ENCODE measurements at regions not wholly inside any gene's neighbourhood (a gene's known extent, or its start where the extent isn't known, plus 50 kb on each side); places are given as distances from the start of the nearest gene placed in this dataset.

GRCh38 chr11:80593648-80594374 lies 1153.0 kb upstream of the TENM4 start:
- Histone ChIP-seq H4K20me1 (ENCODE audit: low read length) (no peaks in the 10 kb centered on the region), H3F3A (ENCODE audit: low read length, unreplicated experiment) (no peaks in the 10 kb centered on the region), H3K27me3 (ENCODE audit: low read length) (no peaks in the 10 kb centered on the region), H3K9me2 (replicated peaks; ENCODE audit: low read length) (no peaks in the 10 kb centered on the region), H3K36me3 (ENCODE audit: low read depth, low read length) (no peaks in the 10 kb centered on the region), H2AFZ (ENCODE audit: low read length) (no peak overlapping the region), H3K9me3 (ENCODE audit: low read length) (no peaks in the 10 kb centered on the region), H3K4me1 (ENCODE audit: insufficient read depth, low read length) (peaks cover 22% of the 10 kb centered on the region), H3K27ac (ENCODE audit: low read length) (peak overlapping the region; percentile 46), H3K4me3 (ENCODE audit: low read length) (no peak overlapping the region), H3K4me2 (ENCODE audit: low read length) (peak overlapping the region; percentile 16), H3K9ac (ENCODE audit: low read length) (no peak overlapping the region), H3K79me2 (ENCODE audit: low read length) (no peaks in the 10 kb centered on the region)
- ChIA-PET CTCF (no interaction called here), POLR2A (ENCODE audit: unreplicated experiment) (no interaction called here)
- DNase-seq (peak; percentile 83), ATAC-seq (no peak)
- no TSS peak for BruUV-seq (replicated peaks)
- intact Hi-C loops (cut with micrococcal nuclease): no loop called here
- no peak for TF ChIP-seq EZH2phosphoT487 (IDR thresholded peaks at IDR 0.05; ENCODE audit: borderline replicate concordance, low read length)
- no peak for TF ChIP-seq EZH2 (IDR thresholded peaks at IDR 0.05; ENCODE audit: low read length, unreplicated experiment)
- TF ChIP-seq CTCF (conservative IDR thresholded peaks at IDR 0.05; ENCODE audit: low read depth, low read length): no peak

- no peak overlapping the region for H3K4me3 ChIP-seq (ENCODE audit: low read length)
- H2AFZ ChIP-seq (ENCODE audit: low read length): no peak overlapping the region
- no peaks in the 10 kb centered on the region for H3K36me3 ChIP-seq (ENCODE audit: low read depth, low read length)
- ChIA-PET POLR2A (ENCODE audit: unreplicated experiment) (no interaction called here), CTCF (no interaction called here)
- BruUV-seq (replicated peaks): no TSS peak
- no peaks in the 10 kb centered on the region for H3F3A ChIP-seq (ENCODE audit: low read length, unreplicated experiment)
- no peak overlapping the region for H3K27ac ChIP-seq (ENCODE audit: low read length)
- DNase-seq (no peak), ATAC-seq (no peak)
- no peaks in the 10 kb centered on the region for H3K27me3 ChIP-seq (ENCODE audit: low read length)
- H3K9me2 ChIP-seq (replicated peaks; ENCODE audit: low read length): no peaks in the 10 kb centered on the region
- H3K79me2 ChIP-seq (ENCODE audit: low read length): no peaks in the 10 kb centered on the region
- H3K9ac ChIP-seq (ENCODE audit: low read length): no peak overlapping the region
- H3K4me2 ChIP-seq (ENCODE audit: low read length): no peak overlapping the region
- TF ChIP-seq CTCF (conservative IDR thresholded peaks at IDR 0.05; ENCODE audit: low read depth, low read length): no peak
- no peak for TF ChIP-seq EZH2 (IDR thresholded peaks at IDR 0.05; ENCODE audit: low read length, unreplicated experiment)
- TF ChIP-seq EZH2phosphoT487 (IDR thresholded peaks at IDR 0.05; ENCODE audit: borderline replicate concordance, low read length): no peak
- intact Hi-C loops (cut with micrococcal nuclease): no loop called here
- H3K9me3 ChIP-seq (ENCODE audit: low read length): no peaks in the 10 kb centered on the region
- H4K20me1 ChIP-seq (ENCODE audit: low read length): no peaks in the 10 kb centered on the region
- H3K4me1 ChIP-seq (ENCODE audit: insufficient read depth, low read length): peaks cover 27% of the 10 kb centered on the region
These were observed 1151.7 kb upstream of the TENM4 start for GRCh38 chr11:80592546-80592945.

- POLR2A ChIA-PET (ENCODE audit: unreplicated experiment): no interaction called here
- Histone ChIP-seq H3K9ac (ENCODE audit: low read length) (no peak overlapping the region), H3K4me1 (ENCODE audit: insufficient read depth, low read length) (peaks cover 16% of the 10 kb centered on the region; the same call in 1 of the 2 replicates), H2AFZ (ENCODE audit: low read length) (no peak overlapping the region), H3K9me3 (ENCODE audit: low read length) (peaks cover 6% of the 10 kb centered on the region; the same call in 1 of the 2 replicates), H3K79me2 (ENCODE audit: low read length) (no peaks in the 10 kb centered on the region), H3K4me2 (ENCODE audit: low read length) (no peak overlapping the region), H3K9me2 (replicated peaks; ENCODE audit: low read length) (no peaks in the 10 kb centered on the region), H3F3A (ENCODE audit: low read length, unreplicated experiment) (no peaks in the 10 kb centered on the region), H3K27me3 (ENCODE audit: low read length) (no peaks in the 10 kb centered on the region), H3K4me3 (ENCODE audit: low read length) (no peak overlapping the region), H3K27ac (ENCODE audit: low read length) (no peak overlapping the region), H4K20me1 (ENCODE audit: low read length) (no peaks in the 10 kb centered on the region), H3K36me3 (ENCODE audit: low read depth, low read length) (no peaks in the 10 kb centered on the region)
- ATAC-seq: no peak
- intact Hi-C loops (cut with micrococcal nuclease): no loop called here
- no TSS peak for BruUV-seq (replicated peaks)
- TF ChIP-seq EZH2phosphoT487 (IDR thresholded peaks at IDR 0.05; ENCODE audit: borderline replicate concordance, low read length) (no peak), CTCF (conservative IDR thresholded peaks at IDR 0.05; ENCODE audit: low read depth, low read length) (no peak), EZH2 (IDR thresholded peaks at IDR 0.05; ENCODE audit: low read length, unreplicated experiment) (no peak)
- CTCF ChIA-PET: no interaction called here
- DNase-seq: peak; percentile 60
These were observed 1147.1 kb upstream of the TENM4 start for GRCh38 chr11:80587906-80588305.

All from PC-3 (cell line).